Common myeloid progenitor, CD34-positive (primary cell): ENCODE measurements at regions not wholly inside any gene's neighbourhood (a gene's known extent, or its start where the extent isn't known, plus 50 kb on each side); places are given as distances from the start of the nearest gene placed in this dataset.
"Not testable (repeated sequence)": the region's sequence is repeated elsewhere in the genome, so short reads cannot be mapped to it uniquely, and the experiment has no call there.

Source experiments
- CTCF ChIA-PET: fragments of 350-600 bp; sonication (Branson Sonifier 250); formaldehyde crosslinking; loops from one replicate; lab custom pipeline; 2021; ENCODE audit warnings: antibody characterized with exemption; lab: Charles Lee
- POLR2A ChIA-PET: fragments of 350-600 bp; sonication (Branson Sonifier 250); formaldehyde crosslinking; loops from one replicate; lab custom pipeline; 2021; ENCODE audit warnings: antibody characterized with exemption; lab: Charles Lee
- DNase-seq, 3 donors: peaks; one replicate each; pipeline versions ENCODE4 v3.0.0 to v3.0.0-alpha.2; 2013
- H3K27ac ChIP-seq, 2 experiments: 1 replicate in 1 of 2; 2 replicates in 1 of 2; pipeline ENCODE4 v1.7.0; 2013; ENCODE audit warnings: inconsistent platforms in 2 of 2, low read length in 2 of 2, mild to moderate bottlenecking in 2 of 2, low read depth in 1 of 2, moderate library complexity in 1 of 2; ENCODE audit not compliant: severe bottlenecking in 2 of 2, insufficient read depth in 1 of 2, poor library complexity in 1 of 2
- H3K27me3 ChIP-seq, 5 experiments: replicated peaks in 2 of 5; 1 replicate in 3 of 5; 2 replicates in 2 of 5; pipeline versions ENCODE4 v1.6.1 to v1.7.0; 2013; ENCODE audit warnings: low read length in 4 of 5, mild to moderate bottlenecking in 2 of 5, moderate library complexity in 2 of 5, inconsistent platforms in 1 of 5; ENCODE audit not compliant: insufficient read depth in 5 of 5, control insufficient read depth in 4 of 5
- H3K36me3 ChIP-seq, 4 experiments: 1 replicate in 2 of 4; 2 replicates in 2 of 4; pipeline versions ENCODE4 v1.6.1 to v1.7.0; 2013; ENCODE audit warnings: low read length in 3 of 4, control low read depth in 1 of 4, mild to moderate bottlenecking in 1 of 4; ENCODE audit not compliant: control insufficient read depth in 4 of 4, insufficient read depth in 4 of 4
- H3K4me1 ChIP-seq, 4 experiments: 1 replicate in 3 of 4; 2 replicates in 1 of 4; pipeline versions ENCODE4 v1.6.1 to v1.7.1; 2013; ENCODE audit warnings: low read length in 3 of 4, mild to moderate bottlenecking in 3 of 4, control low read depth in 1 of 4, inconsistent platforms in 1 of 4, moderate library complexity in 1 of 4; ENCODE audit not compliant: control insufficient read depth in 4 of 4, insufficient read depth in 4 of 4; ENCODE audit errors: control extremely low read depth in 1 of 4
- H3K4me3 ChIP-seq, 7 experiments: 1 replicate in 4 of 7; 2 replicates in 3 of 7; pipeline versions ENCODE4 v1.5.1 to v1.7.0; 2013; ENCODE audit warnings: mild to moderate bottlenecking in 7 of 7, low read length in 6 of 7, moderate library complexity in 6 of 7, inconsistent platforms in 2 of 7, low read depth in 2 of 7, control low read depth in 1 of 7; ENCODE audit not compliant: insufficient read depth in 4 of 7, control insufficient read depth in 1 of 7; ENCODE audit errors: extremely low read depth in 1 of 7
- H3K9me3 ChIP-seq, 5 experiments: 1 replicate in 4 of 5; 2 replicates in 1 of 5; pipeline versions ENCODE4 v1.6.1 to v1.7.1; 2013; ENCODE audit warnings: low read length in 4 of 5, mild to moderate bottlenecking in 2 of 5, inconsistent platforms in 1 of 5, low read depth in 1 of 5, moderate library complexity in 1 of 5; ENCODE audit not compliant: control insufficient read depth in 4 of 5, insufficient read depth in 2 of 5; ENCODE audit errors: control extremely low read depth in 1 of 5
- WGBS: methylation state at CpG from one replicate; pipeline ENCODE4 v1.1.5; 2013; ENCODE audit not compliant: insufficient coverage; 5-methylcytosine and 5-hydroxymethylcytosine counted together

DNA sequence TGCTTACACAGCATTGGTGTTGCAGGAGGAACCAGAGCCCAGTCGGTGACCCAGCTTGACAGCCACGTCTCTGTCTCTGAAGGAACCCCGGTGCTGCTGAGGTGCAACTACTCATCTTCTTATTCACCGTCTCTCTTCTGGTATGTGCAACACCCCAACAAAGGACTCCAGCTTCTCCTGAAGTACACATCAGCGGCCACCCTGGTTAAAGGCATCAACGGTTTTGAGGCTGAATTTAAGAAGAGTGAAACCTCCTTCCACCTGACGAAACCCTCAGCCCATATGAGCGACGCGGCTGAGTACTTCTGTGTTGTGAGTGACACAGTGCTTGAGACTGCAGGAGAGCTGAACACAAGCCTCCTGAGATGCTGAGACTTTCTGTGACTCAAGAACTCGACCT is 173.3 kb upstream of the OR4E1 start:
- H3K4me3 ChIP-seq, H3K27ac ChIP-seq, POLR2A ChIA-PET, H3K4me1 ChIP-seq, H3K27me3 ChIP-seq, H3K36me3 ChIP-seq, H3K9me3 ChIP-seq, DNase-seq: not testable (repeated sequence)
- 57% methylated on average over 4 of the region's 11 CpGs for WGBS
- CTCF ChIA-PET = interaction anchor here (1.2 to 3.1 kb wide), 8 partner anchors 8 to 25 kb away, joined by 3 to 28 read pairs (median 4); no protein-coding TSS in a partner anchor

DNA sequence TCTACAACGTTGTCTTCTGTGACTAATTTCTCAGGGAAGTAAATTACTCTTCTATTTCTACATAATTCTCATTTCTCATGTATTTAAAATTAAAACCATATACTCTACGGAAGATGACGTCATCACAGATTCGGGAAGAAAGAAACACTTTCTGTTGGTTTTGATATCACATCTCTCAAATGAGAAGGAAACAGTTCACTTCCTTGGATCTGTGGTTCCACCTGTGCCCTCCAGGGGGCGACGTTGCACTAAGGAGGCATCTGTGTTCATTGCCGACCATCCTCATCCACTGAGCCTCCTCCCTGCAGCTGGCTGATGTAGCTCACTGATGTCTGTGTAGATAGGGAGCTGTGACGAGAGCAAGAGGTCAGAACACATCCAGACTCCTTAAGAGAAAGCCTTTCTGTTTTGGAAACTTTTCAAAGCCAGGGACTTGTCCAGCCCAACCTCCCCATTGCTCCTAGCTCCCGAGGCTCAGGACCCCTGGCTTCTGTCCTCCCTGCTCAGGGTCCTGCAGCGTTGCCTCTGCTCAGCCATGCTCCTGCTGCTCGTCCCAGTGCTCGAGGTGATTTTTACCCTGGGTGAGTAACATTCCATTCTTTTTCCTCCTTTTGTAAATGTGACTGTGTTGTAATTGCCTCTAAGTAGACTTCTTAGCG is 172.7 kb upstream of the OR4E1 start:
- Histone ChIP-seq H3K9me3 (no peaks in the 10 kb centered on the region), H3K27ac (no peak overlapping the region), H3K4me1 (no peaks in the 10 kb centered on the region), H3K36me3 (no peaks in the 10 kb centered on the region), H3K27me3 (peaks cover 0 to 2% (median 0%) of the 10 kb centered on the region in 5 experiments), H3K4me3 (no peak overlapping the region)
- ChIA-PET POLR2A (no interaction called here), CTCF (interaction anchor here (1.2 to 3.1 kb wide), 6 partner anchors 8 to 25 kb away, joined by 3 to 28 read pairs (median 4); no protein-coding TSS in a partner anchor)
- 52% methylated on average over 5 of the region's 13 CpGs for WGBS
- peak; percentile 44 to 62 (median 61) for DNase-seq

DNA sequence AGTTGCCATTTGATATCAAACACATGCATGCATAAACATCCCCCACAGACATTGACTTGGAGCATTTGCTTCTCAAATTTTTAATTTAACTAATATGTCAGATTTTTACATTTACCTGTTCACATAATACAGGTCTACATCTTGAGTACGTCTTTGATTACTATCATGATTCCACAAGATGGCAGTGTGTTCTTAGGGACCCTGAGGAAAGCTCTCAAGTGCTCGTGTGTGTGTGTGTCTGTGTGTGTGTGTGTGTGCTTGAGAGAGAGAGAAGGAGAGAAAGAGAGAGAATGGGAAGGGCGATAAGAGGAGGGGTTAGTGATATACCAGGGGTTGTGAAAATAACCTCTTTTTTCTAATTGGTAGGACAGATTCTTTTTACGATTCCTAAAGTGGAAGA is 167.1 kb upstream of the OR4E1 start:
- H3K36me3 ChIP-seq = no peaks in the 10 kb centered on the region
- CTCF ChIA-PET = interaction anchor here (0.8 to 2.6 kb wide), 4 partner anchors 12 to 73 kb away, joined by 3 to 11 read pairs (median 4); no protein-coding TSS in a partner anchor
- WGBS = 8% methylated on average over 2 of the region's 4 CpGs
- H3K9me3 ChIP-seq = peaks cover 0 to 6% (median 3%) of the 10 kb centered on the region in 5 experiments
- H3K4me3 ChIP-seq = no peak overlapping the region
- peaks cover 0 to 2% (median 0%) of the 10 kb centered on the region in 5 experiments for H3K27me3 ChIP-seq
- DNase-seq = peak; percentile 22 to 48 (median 28)
- POLR2A ChIA-PET = no interaction called here
- no peak overlapping the region for H3K27ac ChIP-seq
- no peaks in the 10 kb centered on the region for H3K4me1 ChIP-seq

DNA sequence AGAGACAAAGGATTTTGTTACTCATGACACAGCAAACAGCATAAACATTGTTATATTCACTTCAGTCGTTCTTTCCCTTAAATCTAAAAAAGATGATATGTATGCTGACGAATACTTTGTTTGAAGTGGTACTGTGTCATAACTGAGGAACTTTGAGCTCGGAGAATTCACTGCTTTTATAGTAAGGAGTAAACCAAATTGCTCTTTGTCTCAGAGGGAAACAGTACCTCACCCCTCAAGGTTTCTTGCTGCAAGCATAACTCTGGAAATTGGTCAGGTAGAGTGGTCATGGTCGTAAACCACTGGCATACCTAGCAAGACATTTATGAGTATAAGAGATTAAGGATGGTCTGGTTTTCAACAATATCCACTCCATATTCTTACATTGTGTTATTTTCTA is 160.2 kb upstream of the OR4E1 start:
- no peak overlapping the region for H3K27ac ChIP-seq
- H3K9me3 ChIP-seq = peaks cover 0 to 18% (median 11%) of the 10 kb centered on the region in 5 experiments
- WGBS = 90% methylated on average over 1 of the region's 4 CpGs
- CTCF ChIA-PET = interaction anchor here (3.7 kb wide), 1 partner anchor 8 kb away, joined by 26 read pairs; no protein-coding TSS in a partner anchor
- peaks cover 0 to 2% (median 0%) of the 10 kb centered on the region in 5 experiments for H3K27me3 ChIP-seq
- no peak for DNase-seq
- no peaks in the 10 kb centered on the region for H3K4me1 ChIP-seq
- H3K4me3 ChIP-seq = no peak overlapping the region
- POLR2A ChIA-PET = no interaction called here
- H3K36me3 ChIP-seq = no peaks in the 10 kb centered on the region

DNA sequence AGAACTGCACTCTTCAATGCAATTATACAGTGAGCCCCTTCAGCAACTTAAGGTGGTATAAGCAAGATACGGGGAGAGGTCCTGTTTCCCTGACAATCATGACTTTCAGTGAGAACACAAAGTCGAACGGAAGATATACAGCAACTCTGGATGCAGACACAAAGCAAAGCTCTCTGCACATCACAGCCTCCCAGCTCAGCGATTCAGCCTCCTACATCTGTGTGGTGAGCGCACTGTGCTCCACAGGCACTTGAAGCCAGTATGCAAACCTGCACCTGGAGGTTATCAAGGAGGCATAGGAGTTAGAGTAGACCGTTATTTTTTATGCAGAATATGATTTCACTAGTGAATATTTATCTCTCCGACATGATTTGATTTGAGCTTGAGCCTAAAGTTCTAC is 152.2 kb upstream of the OR4E1 start:
- WGBS = 79% methylated on average over 6 of the region's 7 CpGs
- Histone ChIP-seq H3K4me1 (peaks cover 4 to 10% (median 6%) of the 10 kb centered on the region in 4 experiments), H3K27ac (no peak overlapping the region), H3K9me3 (no peaks in the 10 kb centered on the region), H3K4me3 (no peak overlapping the region), H3K36me3 (no peaks in the 10 kb centered on the region), H3K27me3 (peaks cover 0 to 3% (median 0%) of the 10 kb centered on the region in 5 experiments)
- POLR2A ChIA-PET = no interaction called here
- no peak for DNase-seq
- CTCF ChIA-PET = interaction anchor here (0.9 to 3.1 kb wide), 7 partner anchors 10 to 97 kb away, joined by 3 to 26 read pairs (median 5); no protein-coding TSS in a partner anchor

DNA sequence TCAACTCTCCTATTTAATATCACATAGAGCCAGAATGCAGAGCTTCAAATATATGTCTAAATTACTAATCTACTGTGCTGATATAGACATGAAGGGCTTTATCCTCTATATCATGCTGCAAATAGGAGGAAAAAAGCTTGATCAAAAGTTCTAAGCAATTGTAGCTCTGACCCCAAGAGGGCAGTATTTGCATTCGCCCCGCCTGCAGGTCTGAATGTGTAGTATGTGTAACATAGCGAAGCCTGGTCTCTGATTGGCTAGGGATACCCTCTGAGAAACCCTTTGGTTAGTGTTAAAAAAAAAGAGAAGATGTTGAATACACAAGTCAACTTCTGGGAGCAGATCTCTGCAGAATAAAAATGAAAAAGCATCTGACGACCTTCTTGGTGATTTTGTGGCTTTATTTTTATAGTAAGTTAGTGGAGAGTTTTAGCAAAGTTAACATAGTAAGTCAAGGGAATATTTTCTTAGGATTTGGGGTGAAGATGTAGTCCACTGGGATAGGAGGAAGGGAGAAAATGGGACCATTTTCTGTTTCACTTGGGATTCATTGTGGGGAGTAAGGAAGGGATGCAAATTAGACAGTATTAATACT is 151.6 kb upstream of the OR4E1 start:
- DNase-seq = peak; percentile 79 to 89 (median 89)
- ChIA-PET CTCF (interaction anchor here (0.6 to 3.1 kb wide), 15 partner anchors 10 to 153 kb away, joined by 3 to 26 read pairs (median 4); no protein-coding TSS in a partner anchor), POLR2A (no interaction called here)
- Histone ChIP-seq H3K9me3 (no peaks in the 10 kb centered on the region), H3K4me1 (peaks cover 7 to 16% (median 12%) of the 10 kb centered on the region in 4 experiments), H3K4me3 (no peak overlapping the region), H3K27ac (no peak overlapping the region), H3K36me3 (no peaks in the 10 kb centered on the region), H3K27me3 (peaks cover 0 to 3% (median 0%) of the 10 kb centered on the region in 5 experiments)
- 35% methylated on average over 2 of the region's 4 CpGs for WGBS

DNA sequence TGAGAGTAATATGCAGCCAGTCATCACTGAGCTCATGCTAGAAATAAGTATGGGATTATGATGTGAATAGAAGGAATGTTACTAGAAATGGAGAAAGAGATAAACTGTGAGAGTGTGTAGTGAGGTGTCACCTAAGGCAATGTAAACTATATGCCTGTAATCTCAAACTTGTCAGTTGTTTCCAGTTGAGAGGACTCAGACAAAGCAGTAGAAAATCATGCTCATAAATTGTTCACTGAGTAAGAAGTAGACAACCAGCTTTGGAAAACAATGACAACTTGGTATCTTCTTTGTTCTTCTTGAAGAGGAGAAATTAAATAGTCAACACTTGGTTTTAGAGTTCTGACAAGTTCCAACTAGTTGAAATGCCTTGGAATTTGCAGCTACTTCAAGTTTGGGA is 148.5 kb upstream of the OR4E1 start:
- H3K27ac ChIP-seq = no peak overlapping the region
- ChIA-PET CTCF (interaction anchor here (1.2 kb wide), 1 partner anchor 24 kb away, joined by 3 read pairs; no protein-coding TSS in a partner anchor), POLR2A (no interaction called here)
- no peaks in the 10 kb centered on the region for H3K36me3 ChIP-seq
- DNase-seq = no peak
- peaks cover 7 to 19% (median 14%) of the 10 kb centered on the region in 4 experiments for H3K4me1 ChIP-seq
- no peak overlapping the region for H3K4me3 ChIP-seq
- H3K9me3 ChIP-seq = peaks cover 0 to 3% (median 0%) of the 10 kb centered on the region in 5 experiments
- H3K27me3 ChIP-seq = peaks cover 0 to 3% (median 0%) of the 10 kb centered on the region in 5 experiments
